ENCODE measurements at regions not wholly inside any gene's neighbourhood (a gene's known extent, or its start where the extent isn't known, plus 50 kb on each side); places are given as distances from the start of the nearest gene placed in this dataset.
"Not testable (repeated sequence)": the region's sequence is repeated elsewhere in the genome, so short reads cannot be mapped to it uniquely, and the experiment has no call there.

DNA sequence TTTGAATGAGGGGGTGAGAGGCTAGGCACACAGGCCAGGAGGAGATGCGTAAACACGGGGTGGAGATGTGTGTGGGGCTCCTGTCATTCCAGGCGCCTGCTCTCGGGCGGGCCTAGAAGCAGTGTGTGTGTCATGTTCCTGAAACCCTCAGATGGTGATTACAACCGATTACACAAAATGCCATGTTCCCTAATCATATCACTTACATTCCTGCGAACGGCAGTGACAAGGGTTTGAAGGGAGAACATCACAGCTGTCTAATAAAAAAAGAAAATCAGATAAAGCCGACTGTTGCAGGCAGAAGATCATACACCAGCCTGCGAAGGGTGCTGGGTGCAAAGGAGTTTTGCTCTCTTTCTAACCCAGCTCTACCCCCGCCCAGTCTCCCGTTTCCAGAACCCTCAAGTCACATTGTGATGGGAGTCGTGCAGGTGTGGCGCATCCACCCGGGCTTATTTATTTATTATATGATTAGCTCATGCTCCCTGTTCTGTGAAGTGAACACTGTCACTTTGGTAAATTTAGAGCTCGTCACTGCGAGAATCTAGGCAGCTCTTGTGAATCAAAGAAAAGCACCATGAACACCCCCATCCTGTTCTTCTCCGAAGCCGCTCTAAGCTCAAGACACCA, 140.3 kb downstream of the NR2F2 start:
- no peak for DNase-seq (ENCODE audit: low spot score)

GRCh38 chr15:96472681-96473080, 142.2 kb downstream of the NR2F2 start:
- no peak for DNase-seq (ENCODE audit: low spot score)

GRCh38 chr15:96473556-96473955, 143.1 kb downstream of the NR2F2 start:
- no peak for DNase-seq (ENCODE audit: low spot score)

- DNase-seq (ENCODE audit: low spot score) = no peak
Measured at GRCh38 chr15:96474231-96474664, 143.7 kb downstream of the NR2F2 start.

DNA sequence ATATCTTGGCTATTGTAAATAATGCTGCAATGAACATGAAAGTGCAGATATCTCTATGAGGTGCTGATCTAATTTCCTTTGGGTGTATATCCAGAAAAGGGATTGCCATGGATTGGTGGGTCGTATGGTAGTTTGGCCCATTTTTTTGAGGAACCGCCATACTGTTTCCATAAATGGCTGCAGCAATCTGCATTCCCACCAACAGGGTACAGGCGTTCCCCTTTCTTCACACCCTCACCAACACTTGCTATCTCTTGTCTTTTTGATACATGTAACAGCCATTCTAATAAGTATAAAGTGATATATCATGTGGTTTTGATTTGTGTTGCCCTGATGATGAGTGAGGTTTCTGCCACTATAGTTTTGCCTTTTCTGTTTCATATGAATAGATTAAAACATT, 146.7 kb downstream of the NR2F2 start:
- no peak for DNase-seq (ENCODE audit: low spot score)

GRCh38 chr15:96484412-96484811, 153.9 kb downstream of the NR2F2 start:
- DNase-seq (ENCODE audit: low spot score) = not testable (repeated sequence)

DNA sequence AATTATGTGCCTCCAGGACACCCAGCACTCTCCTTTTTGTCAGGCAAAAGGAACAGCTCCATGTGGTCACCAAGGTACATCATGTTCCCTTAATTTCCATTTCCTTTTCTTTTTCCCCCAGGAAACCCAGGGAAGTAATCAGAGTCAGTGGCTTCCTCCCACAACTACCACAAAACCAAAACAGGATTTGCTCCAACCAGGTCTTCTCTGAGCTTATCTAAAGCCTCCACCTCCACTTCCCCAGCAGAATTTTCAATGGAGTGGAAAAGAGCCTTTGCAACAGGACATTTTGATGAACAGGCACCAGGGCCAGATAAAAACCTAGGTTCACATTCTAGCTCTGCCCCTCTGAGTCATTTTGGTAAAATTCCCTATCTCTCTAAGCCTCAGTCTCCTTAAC, 154.3 kb downstream of the NR2F2 start:
- no peak for DNase-seq (ENCODE audit: low spot score)

- DNase-seq (ENCODE audit: low spot score) = no peak
Measured at GRCh38 chr15:96487245-96487644, 156.7 kb downstream of the NR2F2 start.

DNA sequence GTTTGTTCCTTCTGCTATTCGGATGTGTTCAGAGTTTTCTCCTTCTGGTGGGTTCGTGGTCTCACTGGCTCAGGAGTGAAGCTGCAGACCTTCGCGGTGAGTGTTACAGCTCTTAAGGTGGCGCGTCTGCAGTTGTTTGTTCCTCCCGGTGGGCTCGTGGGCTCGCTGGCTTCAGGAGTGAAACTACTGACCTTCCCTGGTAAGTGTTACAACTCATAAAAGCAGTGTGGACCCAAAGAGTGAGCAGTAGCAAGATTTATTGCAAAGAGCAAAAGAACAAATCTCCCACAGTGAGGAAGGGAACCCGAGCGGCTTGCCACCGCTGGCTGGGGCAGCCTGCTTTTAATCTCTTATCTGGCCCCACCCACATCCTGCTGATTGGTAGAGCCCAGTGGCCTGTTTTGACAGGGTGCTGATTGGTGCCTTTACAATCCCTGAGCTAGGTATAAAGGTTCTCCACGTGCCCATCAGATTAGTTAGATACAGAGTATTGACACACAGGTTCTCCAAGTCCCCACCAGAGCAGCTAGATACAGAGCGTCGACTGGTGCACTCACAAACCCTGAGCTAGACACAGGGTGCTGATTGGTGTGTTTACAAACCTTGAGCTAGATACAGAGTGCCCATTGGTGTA, 160.7 kb downstream of the NR2F2 start:
- DNase-seq (ENCODE audit: low spot score) = not testable (repeated sequence)

DNA sequence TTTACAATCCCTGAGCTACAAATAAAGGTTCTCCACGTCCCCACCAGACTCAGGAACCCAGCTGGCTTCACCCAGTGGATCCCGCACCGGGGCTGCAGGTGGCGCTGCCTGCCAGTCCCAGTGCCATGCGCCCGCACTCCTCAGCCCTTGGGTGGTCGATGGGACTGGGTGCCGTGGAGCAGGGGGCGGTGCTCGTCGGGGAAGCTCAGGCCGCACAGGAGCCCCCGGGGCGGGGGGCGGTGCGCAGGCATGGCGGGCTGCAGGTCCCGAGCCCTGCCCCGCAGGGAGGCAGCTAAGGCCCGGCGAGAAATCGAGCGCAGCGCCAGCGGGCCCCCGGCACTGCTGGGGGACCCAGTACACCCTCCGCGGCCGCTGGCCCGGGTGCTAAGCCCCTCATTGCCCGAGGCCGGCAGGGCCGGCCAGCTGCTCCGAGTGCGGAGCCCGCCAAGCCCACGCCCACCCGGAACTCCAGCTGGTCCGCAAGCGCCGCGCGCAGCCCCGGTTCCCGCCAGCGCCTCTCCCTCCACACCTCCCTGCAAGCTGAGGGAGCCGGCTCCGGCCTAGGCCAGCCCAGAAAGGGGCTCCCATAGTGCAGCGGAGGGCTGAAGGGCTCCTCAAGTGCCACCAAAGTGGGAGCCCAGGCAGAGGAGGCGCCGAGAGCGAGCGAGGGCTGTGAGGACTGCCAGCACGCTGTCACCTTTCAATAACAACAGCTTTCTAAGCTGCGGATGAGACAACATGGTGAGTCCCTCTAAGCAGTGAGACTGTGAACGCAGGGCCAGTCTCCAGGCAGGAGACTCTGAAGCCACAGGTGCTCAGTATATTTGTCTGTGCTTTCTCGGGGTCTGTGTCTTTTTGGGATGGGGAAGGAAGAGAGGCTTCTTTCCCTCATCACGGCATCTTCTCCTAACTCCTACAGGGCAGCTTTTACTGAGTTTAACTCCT, 161.5 kb downstream of the NR2F2 start:
- DNase-seq (ENCODE audit: low spot score) = not testable (repeated sequence)

DNA sequence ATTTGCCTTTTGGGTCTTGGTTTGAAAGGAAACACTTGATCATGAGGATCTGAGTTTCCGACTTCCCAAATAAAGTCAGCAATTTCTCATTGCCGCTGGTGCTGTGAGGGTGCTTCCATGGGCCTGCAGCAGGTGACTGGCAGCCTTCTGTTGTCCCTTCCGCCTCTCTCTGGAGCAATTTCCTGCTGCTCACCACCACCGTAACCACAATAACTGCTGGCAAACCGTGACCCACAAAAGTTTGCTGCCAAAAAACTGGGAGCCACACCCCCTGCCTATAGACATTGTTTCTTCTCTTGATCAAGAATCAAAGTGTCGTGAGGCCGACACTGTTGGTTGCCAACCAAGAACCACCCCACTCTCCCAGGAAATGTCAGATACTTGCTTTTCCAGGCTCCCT, 164.0 kb downstream of the NR2F2 start:
- DNase-seq (ENCODE audit: low spot score) = no peak

GRCh38 chr15:96495386-96495785, 164.9 kb downstream of the NR2F2 start:
- no peak for DNase-seq (ENCODE audit: low spot score)

- no peak for DNase-seq (ENCODE audit: low spot score)
Measured at GRCh38 chr15:96497951-96498350, 167.5 kb downstream of the NR2F2 start.

DNA sequence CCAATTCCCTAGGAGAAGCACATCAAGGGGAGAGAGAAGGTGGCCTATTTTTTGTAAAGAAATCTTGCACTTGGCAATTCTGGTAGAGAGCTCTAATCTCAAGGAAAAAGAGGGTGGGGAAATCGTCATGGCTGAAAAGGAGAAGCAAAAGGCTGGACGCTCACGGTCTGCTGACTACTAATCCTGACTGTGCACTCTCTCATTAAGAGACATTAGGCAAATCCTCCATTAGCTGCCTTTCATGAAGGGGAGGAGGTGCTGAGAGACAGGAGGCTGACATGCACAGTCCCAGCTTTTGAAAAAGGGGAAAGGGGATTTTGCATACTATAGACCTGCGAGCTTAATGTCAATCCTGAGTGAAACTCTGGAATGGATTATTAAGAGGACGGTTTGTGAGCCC, 170.0 kb downstream of the NR2F2 start:
- DNase-seq (ENCODE audit: low spot score) = no peak

GRCh38 chr15:96501362-96501761, 170.9 kb downstream of the NR2F2 start:
- no peak for DNase-seq (ENCODE audit: low spot score)

GRCh38 chr15:96502196-96502595, 171.7 kb downstream of the NR2F2 start:
- DNase-seq (ENCODE audit: low spot score) = no peak

DNA sequence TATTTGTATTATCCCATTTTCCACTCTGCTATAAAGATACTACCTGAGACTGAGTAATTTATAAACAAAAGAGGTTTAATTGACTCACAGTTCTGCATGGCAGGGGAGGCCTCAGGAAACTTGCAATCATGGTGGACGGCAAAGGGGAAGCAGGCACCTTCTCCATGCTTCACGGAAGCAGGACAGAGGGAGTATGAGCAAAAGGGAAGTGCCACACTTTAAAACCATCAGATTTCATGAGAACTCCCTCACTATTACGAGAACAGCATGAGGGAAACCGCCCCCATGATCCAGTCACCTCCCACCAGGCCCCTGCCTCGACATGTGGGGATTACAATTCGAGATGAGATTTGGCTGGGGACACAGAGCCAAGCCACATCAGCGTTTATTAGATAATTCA, 172.8 kb downstream of the NR2F2 start:
- DNase-seq (ENCODE audit: low spot score) = no peak

DNA sequence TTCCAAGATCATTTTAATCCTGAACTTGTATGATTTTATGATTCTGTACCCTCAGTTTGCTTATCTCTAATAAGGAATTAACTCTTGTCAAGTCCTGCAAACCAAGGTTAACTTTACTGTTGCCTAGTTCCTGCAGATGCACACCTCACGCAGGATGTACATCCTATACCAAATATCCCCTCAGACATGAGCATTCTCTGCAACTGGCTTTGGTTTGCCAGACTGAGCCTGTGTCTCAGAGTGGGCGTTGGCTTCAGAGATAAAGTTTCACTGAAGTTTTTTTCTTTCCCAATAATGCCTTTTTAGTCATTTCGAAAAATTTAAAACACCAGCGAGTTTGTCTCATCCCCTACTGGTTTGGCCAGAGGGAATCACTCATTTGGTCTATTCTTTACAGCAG, 173.9 kb downstream of the NR2F2 start:
- DNase-seq (ENCODE audit: low spot score) = no peak

DNA sequence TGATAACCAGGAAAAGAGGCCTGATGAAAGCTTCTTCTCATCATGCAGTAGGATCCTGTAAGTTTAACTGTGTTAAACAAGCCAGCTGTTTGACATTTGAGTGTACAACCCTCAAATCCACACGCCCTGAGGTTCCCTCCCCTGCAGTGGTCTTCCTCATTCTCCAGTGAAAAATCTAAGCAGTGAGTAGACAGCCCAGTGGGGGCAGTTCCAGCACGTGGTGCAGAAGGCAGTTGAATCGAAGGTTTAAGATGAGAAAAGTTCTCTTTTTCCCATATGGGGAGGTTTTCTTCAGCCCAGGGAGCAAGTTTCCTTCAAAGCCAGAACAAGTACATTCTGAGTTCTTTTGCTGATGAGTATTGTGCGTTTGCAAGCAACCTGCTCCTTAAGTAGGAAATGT, 174.5 kb downstream of the NR2F2 start:
- DNase-seq (ENCODE audit: low spot score) = no peak

DNA sequence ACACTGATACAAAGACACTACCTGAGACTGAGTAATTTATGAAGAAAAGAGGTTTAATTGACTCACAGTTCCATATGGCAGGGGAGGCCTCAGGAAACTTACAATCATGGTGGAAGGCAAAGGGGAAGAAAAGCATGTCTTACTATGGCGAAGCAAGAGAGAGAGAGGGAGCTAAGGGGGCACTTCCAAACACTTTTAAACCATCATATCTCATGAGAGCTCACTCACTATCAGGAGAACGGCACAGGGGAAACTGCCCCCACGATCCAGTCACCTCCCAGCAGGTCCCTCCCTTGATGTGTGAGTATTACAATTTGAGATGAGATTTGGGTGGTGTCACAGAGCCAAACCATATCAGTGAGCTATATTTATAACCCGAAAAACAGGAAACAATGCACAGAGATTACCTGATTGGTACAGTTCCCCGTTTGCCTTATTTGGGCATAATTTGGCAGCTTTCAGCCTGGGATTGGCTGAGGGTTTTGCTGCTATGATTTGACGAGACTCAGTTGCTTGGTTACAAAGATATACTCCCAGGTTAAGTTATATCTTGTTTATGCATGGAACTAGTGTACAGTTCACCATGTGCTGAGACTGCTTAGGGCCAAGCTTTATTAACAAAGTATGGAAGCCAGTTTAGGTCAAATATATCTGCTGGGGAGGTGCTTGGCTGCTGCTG, 184.2 kb downstream of the NR2F2 start:
- no peak for DNase-seq (ENCODE audit: low spot score)

DNA sequence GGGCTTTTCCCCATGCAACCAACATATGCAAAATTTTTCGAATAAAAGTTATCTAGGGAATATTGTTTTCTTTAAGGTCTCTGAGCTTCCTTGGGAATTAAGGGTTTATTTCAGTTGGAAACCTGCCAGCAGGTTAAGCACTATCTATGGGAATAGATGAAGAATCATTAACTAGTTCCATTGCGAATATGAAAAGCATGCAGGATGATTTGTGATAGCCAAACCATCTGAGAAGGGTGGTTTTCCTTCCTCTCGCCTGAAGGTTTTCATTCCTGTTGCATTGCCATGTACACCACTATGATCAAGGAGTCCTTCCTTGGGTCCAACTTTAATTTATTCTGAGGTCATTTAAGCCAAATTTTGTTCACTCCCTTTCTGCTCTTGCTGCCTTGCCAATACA, 184.9 kb downstream of the NR2F2 start:
- no peak for DNase-seq (ENCODE audit: low spot score)

- DNase-seq (ENCODE audit: low spot score) = no peak
Measured at GRCh38 chr15:96521386-96521785, 190.9 kb downstream of the NR2F2 start.

Data from cerebellar cortex (tissue), 1 donor.